ENCODE measurements at regions not wholly inside any gene's neighbourhood (a gene's known extent, or its start where the extent isn't known, plus 50 kb on each side); places are given as distances from the start of the nearest gene placed in this dataset.

DNA sequence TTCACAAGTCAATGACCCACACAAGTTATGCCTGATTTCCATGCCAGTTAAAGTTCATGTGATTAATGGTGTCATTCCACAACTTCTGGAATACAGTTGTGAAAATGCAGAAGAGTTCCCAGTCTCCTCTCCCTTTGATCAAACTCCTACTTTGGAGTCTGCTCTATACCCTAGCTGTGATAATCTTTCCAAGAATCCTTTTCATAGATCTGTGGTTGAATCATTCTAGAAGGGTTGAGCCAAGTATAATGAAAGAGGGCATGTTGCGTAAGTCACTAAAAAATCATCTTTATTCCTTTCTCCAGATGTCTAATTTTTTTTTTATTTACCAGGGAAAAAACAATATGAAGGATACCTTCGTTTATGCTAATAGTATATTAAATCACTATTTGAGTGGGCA lies 89.7 kb upstream of the CARD18 start:
- Histone ChIP-seq H3K27me3 (ENCODE audit: control insufficient read depth in 2 of 2, insufficient read depth in 2 of 2, low read length in 2 of 2) (no peaks in the 10 kb centered on the region), H3K9me3 (replicated peaks; ENCODE audit: control insufficient read depth, insufficient read depth, low read depth, low read length) (no peaks in the 10 kb centered on the region), H3K27ac (ENCODE audit: extremely low read depth, low read depth, low read length) (no peak overlapping the region), H2AFZ (ENCODE audit: low read depth, low read length) (no peak overlapping the region), H4K20me1 (replicated peaks; ENCODE audit: control insufficient read depth, insufficient read depth, low read length) (no peaks in the 10 kb centered on the region), H3K9me1 (ENCODE audit: control insufficient read depth, insufficient read depth, low read length) (no peaks in the 10 kb centered on the region), H3K79me2 (ENCODE audit: control insufficient read depth, insufficient read depth, low read length) (no peaks in the 10 kb centered on the region), H3K4me2 (ENCODE audit: insufficient read depth, low read length) (no peak overlapping the region), H3K9ac (ENCODE audit: insufficient read depth in 1 of 2, low read depth in 2 of 2, low read length in 2 of 2) (no peak overlapping the region), H3K4me1 (replicated peaks in 1 of 2; ENCODE audit: control insufficient read depth in 2 of 2, insufficient read depth in 2 of 2, low read length in 2 of 2) (no peaks in the 10 kb centered on the region), H3K4me3 (no peak overlapping the region), H3K36me3 (ENCODE audit: control insufficient read depth, insufficient read depth, low read length) (no peaks in the 10 kb centered on the region)
- intact Hi-C loops (cut with micrococcal nuclease) = no loop called here
- no peak for DNase-seq (ENCODE audit: extremely low read depth in 1 of 4, low spot score in 3 of 4)
- no peak for ATAC-seq
- ChIA-PET POLR2A (no interaction called here), CTCF (ENCODE audit: low intra/inter-chr PET ratio) (no interaction called here)
- TF ChIP-seq ZNF668 (CRISPR knock-in tag; IDR thresholded peaks at IDR 0.05) = no peak
- TF ChIP-seq, protein P1, sequence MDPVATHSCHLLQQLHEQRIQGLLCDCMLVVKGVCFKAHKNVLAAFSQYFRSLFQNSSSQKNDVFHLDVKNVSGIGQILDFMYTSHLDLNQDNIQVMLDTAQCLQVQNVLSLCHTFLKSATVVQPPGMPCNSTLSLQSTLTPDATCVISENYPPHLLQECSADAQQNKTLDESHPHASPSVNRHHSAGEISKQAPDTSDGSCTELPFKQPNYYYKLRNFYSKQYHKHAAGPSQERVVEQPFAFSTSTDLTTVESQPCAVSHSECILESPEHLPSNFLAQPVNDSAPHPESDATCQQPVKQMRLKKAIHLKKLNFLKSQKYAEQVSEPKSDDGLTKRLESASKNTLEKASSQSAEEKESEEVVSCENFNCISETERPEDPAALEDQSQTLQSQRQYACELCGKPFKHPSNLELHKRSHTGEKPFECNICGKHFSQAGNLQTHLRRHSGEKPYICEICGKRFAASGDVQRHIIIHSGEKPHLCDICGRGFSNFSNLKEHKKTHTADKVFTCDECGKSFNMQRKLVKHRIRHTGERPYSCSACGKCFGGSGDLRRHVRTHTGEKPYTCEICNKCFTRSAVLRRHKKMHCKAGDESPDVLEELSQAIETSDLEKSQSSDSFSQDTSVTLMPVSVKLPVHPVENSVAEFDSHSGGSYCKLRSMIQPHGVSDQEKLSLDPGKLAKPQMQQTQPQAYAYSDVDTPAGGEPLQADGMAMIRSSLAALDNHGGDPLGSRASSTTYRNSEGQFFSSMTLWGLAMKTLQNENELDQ (CRISPR knock-in tag; IDR thresholded peaks at IDR 0.05; ENCODE audit: borderline replicate concordance) = no peak
- TF ChIP-seq, protein P2, sequence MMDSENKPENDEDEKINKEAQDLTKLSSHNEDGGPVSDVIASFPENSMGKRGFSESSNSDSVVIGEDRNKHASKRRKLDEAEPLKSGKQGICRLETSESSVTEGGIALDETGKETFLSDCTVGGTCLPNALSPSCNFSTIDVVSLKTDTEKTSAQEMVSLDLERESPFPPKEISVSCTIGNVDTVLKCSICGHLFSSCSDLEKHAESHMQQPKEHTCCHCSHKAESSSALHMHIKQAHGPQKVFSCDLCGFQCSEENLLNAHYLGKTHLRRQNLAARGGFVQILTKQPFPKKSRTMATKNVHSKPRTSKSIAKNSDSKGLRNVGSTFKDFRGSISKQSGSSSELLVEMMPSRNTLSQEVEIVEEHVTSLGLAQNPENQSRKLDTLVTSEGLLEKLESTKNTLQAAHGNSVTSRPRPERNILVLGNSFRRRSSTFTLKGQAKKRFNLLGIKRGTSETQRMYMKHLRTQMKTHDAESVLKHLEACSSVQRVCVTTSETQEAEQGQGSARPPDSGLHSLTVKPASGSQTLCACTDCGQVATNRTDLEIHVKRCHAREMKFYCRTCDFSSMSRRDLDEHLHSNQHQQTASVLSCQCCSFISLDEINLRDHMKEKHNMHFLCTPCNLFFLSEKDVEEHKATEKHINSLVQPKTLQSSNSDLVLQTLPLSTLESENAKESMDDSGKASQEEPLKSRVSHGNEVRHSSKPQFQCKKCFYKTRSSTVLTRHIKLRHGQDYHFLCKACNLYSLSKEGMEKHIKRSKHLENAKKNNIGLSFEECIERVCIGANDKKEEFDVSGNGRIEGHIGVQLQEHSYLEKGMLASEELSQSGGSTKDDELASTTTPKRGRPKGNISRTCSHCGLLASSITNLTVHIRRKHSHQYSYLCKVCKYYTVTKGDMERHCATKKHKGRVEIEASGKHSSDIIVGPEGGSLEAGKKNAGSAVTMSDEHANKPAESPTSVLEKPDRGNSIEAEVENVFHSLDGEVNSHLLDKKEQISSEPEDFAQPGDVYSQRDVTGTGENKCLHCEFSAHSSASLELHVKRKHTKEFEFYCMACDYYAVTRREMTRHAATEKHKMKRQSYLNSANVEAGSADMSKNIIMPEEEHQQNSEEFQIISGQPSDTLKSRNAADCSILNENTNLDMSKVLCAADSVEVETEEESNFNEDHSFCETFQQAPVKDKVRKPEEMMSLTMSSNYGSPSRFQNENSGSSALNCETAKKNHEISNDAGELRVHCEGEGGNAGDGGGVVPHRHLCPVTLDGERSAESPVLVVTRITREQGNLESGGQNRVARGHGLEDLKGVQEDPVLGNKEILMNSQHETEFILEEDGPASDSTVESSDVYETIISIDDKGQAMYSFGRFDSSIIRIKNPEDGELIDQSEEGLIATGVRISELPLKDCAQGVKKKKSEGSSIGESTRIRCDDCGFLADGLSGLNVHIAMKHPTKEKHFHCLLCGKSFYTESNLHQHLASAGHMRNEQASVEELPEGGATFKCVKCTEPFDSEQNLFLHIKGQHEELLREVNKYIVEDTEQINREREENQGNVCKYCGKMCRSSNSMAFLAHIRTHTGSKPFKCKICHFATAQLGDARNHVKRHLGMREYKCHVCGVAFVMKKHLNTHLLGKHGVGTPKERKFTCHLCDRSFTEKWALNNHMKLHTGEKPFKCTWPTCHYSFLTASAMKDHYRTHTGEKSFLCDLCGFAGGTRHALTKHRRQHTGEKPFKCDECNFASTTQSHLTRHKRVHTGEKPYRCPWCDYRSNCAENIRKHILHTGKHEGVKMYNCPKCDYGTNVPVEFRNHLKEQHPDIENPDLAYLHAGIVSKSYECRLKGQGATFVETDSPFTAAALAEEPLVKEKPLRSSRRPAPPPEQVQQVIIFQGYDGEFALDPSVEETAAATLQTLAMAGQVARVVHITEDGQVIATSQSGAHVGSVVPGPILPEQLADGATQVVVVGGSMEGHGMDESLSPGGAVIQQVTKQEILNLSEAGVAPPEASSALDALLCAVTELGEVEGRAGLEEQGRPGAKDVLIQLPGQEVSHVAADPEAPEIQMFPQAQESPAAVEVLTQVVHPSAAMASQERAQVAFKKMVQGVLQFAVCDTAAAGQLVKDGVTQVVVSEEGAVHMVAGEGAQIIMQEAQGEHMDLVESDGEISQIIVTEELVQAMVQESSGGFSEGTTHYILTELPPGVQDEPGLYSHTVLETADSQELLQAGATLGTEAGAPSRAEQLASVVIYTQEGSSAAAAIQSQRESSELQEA (IDR thresholded peaks at IDR 0.05; ENCODE audit: low read depth) = no peak
- no peak for TF ChIP-seq SUPT5H (IDR thresholded peaks at IDR 0.05)
- TF ChIP-seq ESRRA (IDR thresholded peaks at IDR 0.05; ENCODE audit: borderline replicate concordance, low read depth) = no peak
- FAIRE-seq = no peak
- 43% methylated on average over 2 of the region's 2 CpGs for WGBS (ENCODE audit: insufficient coverage, low coverage, missing lambda C conversion rate)
- in situ Hi-C loops (cut with MboI) = no loop called here
- no TSS peak for BruUV-seq (replicated peaks)
